ENCODE measurements at regions not wholly inside any gene's neighbourhood (a gene's known extent, or its start where the extent isn't known, plus 50 kb on each side); places are given as distances from the start of the nearest gene placed in this dataset.

- DNase-seq, result no peak
Measured at GRCh38 chr1:9419369-9420041, 119.8 kb upstream of the SLC25A33 start.

- peak; percentile 9 for DNase-seq
Measured at GRCh38 chr1:9420835-9421532, 118.3 kb upstream of the SLC25A33 start.

- no peak for DNase-seq
Measured at GRCh38 chr1:9421533-9421873, 117.8 kb upstream of the SLC25A33 start.

- no peak for DNase-seq
Measured at GRCh38 chr1:9422321-9422720, 116.9 kb upstream of the SLC25A33 start.

- DNase-seq, result peak; percentile 10
Measured at GRCh38 chr1:9422911-9423505, 116.3 kb upstream of the SLC25A33 start.

- peak; percentile 79 for DNase-seq
Measured at GRCh38 chr1:9424261-9424660, 115.0 kb upstream of the SLC25A33 start.

- peak; percentile 87 for DNase-seq
Measured at GRCh38 chr1:9425859-9426258, 113.4 kb upstream of the SLC25A33 start.

- DNase-seq, result peak; percentile 98
Measured at GRCh38 chr1:9426291-9426711, 113.0 kb upstream of the SLC25A33 start.

GRCh38 chr1:9427388-9427787 is 111.9 kb upstream of the SLC25A33 start:
- no peak for DNase-seq

- peak; percentile 100 for DNase-seq
Measured at GRCh38 chr1:9428601-9429341, 110.5 kb upstream of the SLC25A33 start.

- no peak for DNase-seq
Measured at GRCh38 chr1:9429342-9429711, 109.9 kb upstream of the SLC25A33 start.

- DNase-seq, result no peak
Measured at GRCh38 chr1:9434247-9435152, 104.8 kb upstream of the SLC25A33 start.

GRCh38 chr1:9435153-9435636 is 104.1 kb upstream of the SLC25A33 start:
- no peak for DNase-seq

GRCh38 chr1:9435854-9436640 is 103.2 kb upstream of the SLC25A33 start:
- DNase-seq, result no peak

GRCh38 chr1:9437961-9438430 is 101.3 kb upstream of the SLC25A33 start:
- no peak for DNase-seq

- DNase-seq, result no peak
Measured at GRCh38 chr1:9438431-9439073, 100.7 kb upstream of the SLC25A33 start.

- DNase-seq, result no peak
Measured at GRCh38 chr1:9439074-9439761, 100.0 kb upstream of the SLC25A33 start.

GRCh38 chr1:9440261-9440660 is 99.0 kb upstream of the SLC25A33 start:
- no peak for DNase-seq

- DNase-seq, result no peak
Measured at GRCh38 chr1:9440763-9441194, 98.5 kb upstream of the SLC25A33 start.

GRCh38 chr1:9441451-9442133 is 97.7 kb upstream of the SLC25A33 start:
- no peak for DNase-seq
